SK-N-SH (cell line): ENCODE measurements at regions not wholly inside any gene's neighbourhood (a gene's known extent, or its start where the extent isn't known, plus 50 kb on each side); places are given as distances from the start of the nearest gene placed in this dataset.

ENCODE experiments used
- CTCF ChIA-PET: fragments of 300-600, 350-600 bp; formaldehyde crosslinking; extraction: SDS; loops from one replicate; lab custom pipeline; 2021; lab: Yijun Ruan, JAX
- POLR2A ChIA-PET: fragments of 350-600 bp; sonication (Branson Sonifier 250); formaldehyde crosslinking; extraction: SDS; loops from one replicate; lab custom pipeline; 2020; ENCODE audit warnings: antibody characterized with exemption, inconsistent platforms; lab: Yijun Ruan, JAX
- DNase-seq: peaks from one replicate; pipeline ENCODE4 v3.0.0; 2012
- H2AFZ ChIP-seq: fragments of 200-600 bp; sonication (generic); 2 replicates; pipeline ENCODE4 v1.8.1; 2016; ENCODE audit warnings: antibody characterized with exemption, mild to moderate bottlenecking, low read depth
- H3F3A ChIP-seq: fragments of 200-600 bp; sonication (generic); replicated peaks from 2 replicates; pipeline ENCODE3; 2016; ENCODE audit warnings: antibody characterized with exemption, mild to moderate bottlenecking; ENCODE audit not compliant: insufficient read depth
- H3K27ac ChIP-seq, 2 experiments: fragments of 200-500 bp in 1 of 2; fragments of 200-600 bp in 1 of 2; sonication (Bioruptor generic) in 1 of 2; sonication (generic), shearing (Covaris generic) in 1 of 2; 2 replicates each; pipeline versions ENCODE4 v1.5.1 to v1.6.1; 2014 to 2016; ENCODE audit warnings: low read depth in 2 of 2, inconsistent platforms in 1 of 2, low read length in 1 of 2, mild to moderate bottlenecking in 1 of 2, mixed read lengths in 1 of 2
- H3K27me3 ChIP-seq: fragments of 200-600 bp; sonication (generic), shearing (Covaris generic); 2 replicates; pipeline ENCODE4 v1.6.1; 2016; ENCODE audit warnings: mixed run types; ENCODE audit not compliant: insufficient read depth
- H3K36me3 ChIP-seq, 2 experiments: fragments of 200-500 bp in 1 of 2; fragments of 200-600 bp in 1 of 2; sonication (Bioruptor generic) in 1 of 2; sonication (generic) in 1 of 2; replicated peaks in 1 of 2; 2 replicates each; pipeline versions ENCODE3 to v1.5.1; 2014 to 2016; ENCODE audit warnings: low read length in 1 of 2, mild to moderate bottlenecking in 1 of 2; ENCODE audit not compliant: insufficient read depth in 2 of 2, control insufficient read depth in 1 of 2
- H3K4me1 ChIP-seq, 2 experiments: fragments of 200-500 bp in 1 of 2; fragments of 200-600 bp in 1 of 2; sonication (Bioruptor generic) in 1 of 2; sonication (generic), shearing (Covaris generic) in 1 of 2; 2 replicates each; pipeline versions ENCODE4 v1.5.1 to v1.6.1; 2014 to 2016; ENCODE audit warnings: low read depth in 1 of 2, low read length in 1 of 2, mixed run types in 1 of 2; ENCODE audit not compliant: insufficient read depth in 2 of 2, control insufficient read depth in 1 of 2
- H3K4me2 ChIP-seq: fragments of 200-600 bp; sonication (generic), shearing (Covaris generic); 2 replicates; pipeline ENCODE4 v1.6.1; 2017; ENCODE audit warnings: mixed run types
- H3K4me3 ChIP-seq, 2 experiments: fragments of 200-500 bp in 1 of 2; fragments of 200-600 bp in 1 of 2; sonication (Bioruptor generic) in 1 of 2; sonication (generic), shearing (Covaris generic) in 1 of 2; 2 replicates each; pipeline versions ENCODE4 v1.5.1 to v1.8.1; 2014 to 2016; ENCODE audit warnings: low read depth in 2 of 2, inconsistent platforms in 1 of 2, low read length in 1 of 2, mild to moderate bottlenecking in 1 of 2, mixed read lengths in 1 of 2, moderate library complexity in 1 of 2
- H3K79me2 ChIP-seq: fragments of 200-600 bp; sonication (generic); 2 replicates; pipeline ENCODE4 v1.8.1; 2017; ENCODE audit warnings: mild to moderate bottlenecking; ENCODE audit not compliant: insufficient read depth
- H3K9ac ChIP-seq: fragments of 200-600 bp; sonication (generic); 2 replicates; pipeline ENCODE4 v1.6.1; 2017; ENCODE audit warnings: mixed run types
- H3K9me2 ChIP-seq: fragments of 200-600 bp; sonication (generic); 2 replicates; pipeline ENCODE4 v1.6.1; 2017; ENCODE audit warnings: mixed run types
- H3K9me3 ChIP-seq: fragments of 200-600 bp; sonication (generic); 2 replicates; pipeline ENCODE4 v1.6.1; 2017; ENCODE audit warnings: mixed run types, mild to moderate bottlenecking, moderate library complexity
- H4K20me1 ChIP-seq: fragments of 200-600 bp; sonication (generic); 2 replicates; pipeline ENCODE4 v1.6.1; 2017; ENCODE audit warnings: mild to moderate bottlenecking, mixed run types; ENCODE audit not compliant: insufficient read depth
- ELF1 ChIP-seq: IDR thresholded peaks from 2 replicates; pipeline ENCODE4 v1.4.0; 2012
- EP300 ChIP-seq, 2 experiments: IDR thresholded peaks; 2 replicates each; pipeline versions ENCODE4 v1.4.0 to v1.6.1; 2012; ENCODE audit warnings: borderline replicate concordance in 1 of 2, low read depth in 1 of 2, low read length in 1 of 2
- EZH2phosphoT487 ChIP-seq: fragments of 200-600 bp; sonication (generic); IDR thresholded peaks from 2 replicates; pipeline ENCODE4 v1.6.1; 2017; ENCODE audit warnings: low read depth, mixed run types, mild to moderate bottlenecking, antibody characterized with exemption, moderate library complexity, borderline replicate concordance
- FOSL2 ChIP-seq: IDR thresholded peaks from 2 replicates; pipeline ENCODE4 v1.4.0; 2012; ENCODE audit warnings: low read depth, mild to moderate bottlenecking, moderate library complexity, borderline replicate concordance
- FOXM1 ChIP-seq: IDR thresholded peaks from 2 replicates; pipeline ENCODE4 v1.4.0; 2012; ENCODE audit warnings: low read depth, mild to moderate bottlenecking
- GABPA ChIP-seq: IDR thresholded peaks from 2 replicates; pipeline ENCODE4 v1.4.0; 2012; ENCODE audit warnings: low read depth, mild to moderate bottlenecking
- GATA2 ChIP-seq: sonication (generic); formaldehyde crosslinking; IDR thresholded peaks from 2 replicates; pipeline ENCODE4 v1.5.0; 2020; ENCODE audit warnings: mild to moderate bottlenecking, missing genetic modification reagents
- JUND ChIP-seq: IDR thresholded peaks from 2 replicates; pipeline ENCODE4 v1.4.0; 2012
- MEF2A ChIP-seq: IDR thresholded peaks from 2 replicates; pipeline ENCODE4 v1.4.0; 2012; ENCODE audit warnings: low read depth, borderline replicate concordance
- MXI1 ChIP-seq: IDR thresholded peaks from 2 replicates; pipeline ENCODE4 v1.6.1; 2012; ENCODE audit warnings: mild to moderate bottlenecking, low read depth, low read length, improper control_type of control experiment
- NFIC ChIP-seq: IDR thresholded peaks from 2 replicates; pipeline ENCODE4 v1.4.0; 2012; ENCODE audit warnings: borderline replicate concordance
- POLR2AphosphoS5 ChIP-seq: IDR thresholded peaks from 2 replicates; pipeline ENCODE4 v1.6.1; 2012; ENCODE audit warnings: low read depth, low read length
- RAD21 ChIP-seq: IDR thresholded peaks from 2 replicates; pipeline ENCODE4 v1.6.1; 2012; ENCODE audit warnings: mild to moderate bottlenecking, low read length
- RCOR1 ChIP-seq: fragments of 150-350 bp; IDR thresholded peaks from 2 replicates; pipeline ENCODE4 v1.6.1; 2017; ENCODE audit warnings: antibody characterized with exemption, low read length
- TAF1 ChIP-seq: IDR thresholded peaks from 2 replicates; pipeline ENCODE4 v1.6.1; 2012; ENCODE audit warnings: low read depth, mild to moderate bottlenecking, low read length, moderate library complexity, borderline replicate concordance
- TEAD4 ChIP-seq: IDR thresholded peaks from 2 replicates; pipeline ENCODE4 v1.4.0; 2012; ENCODE audit warnings: mild to moderate bottlenecking, borderline replicate concordance; ENCODE audit not compliant: insufficient read depth
- USF1 ChIP-seq: IDR thresholded peaks from 2 replicates; pipeline ENCODE4 v1.4.0; 2012; ENCODE audit warnings: low read depth, borderline replicate concordance
- USF2 ChIP-seq: fragments of 150-350 bp; IDR thresholded peaks from 2 replicates; pipeline ENCODE4 v1.6.1; 2017; ENCODE audit warnings: antibody characterized with exemption, low read length, low read depth, borderline replicate concordance
- WGBS: methylation state at CpG from one replicate; pipeline ENCODE4 v1.1.6; 2017; ENCODE audit warnings: low lambda C conversion rate; 5-methylcytosine and 5-hydroxymethylcytosine counted together
- TF ChIP-seq, protein P1 (sequence below): fragments of 200-600 bp; sonication (generic); IDR thresholded peaks from 2 replicates; pipeline ENCODE4 v1.6.1; 2017; ENCODE audit warnings: antibody characterized with exemption, mild to moderate bottlenecking, moderate library complexity
- TF ChIP-seq, protein P2 (sequence below): IDR thresholded peaks from 2 replicates; pipeline ENCODE4 v1.4.0; 2012; ENCODE audit warnings: low read depth, borderline replicate concordance

GRCh38 chr4:166277401-166277800 lies 404.4 kb downstream of the TLL1 start:
- ChIA-PET POLR2A (no interaction called here), CTCF (no interaction called here)
- 9% methylated on average over 1 of the region's 1 CpG for WGBS

DNA sequence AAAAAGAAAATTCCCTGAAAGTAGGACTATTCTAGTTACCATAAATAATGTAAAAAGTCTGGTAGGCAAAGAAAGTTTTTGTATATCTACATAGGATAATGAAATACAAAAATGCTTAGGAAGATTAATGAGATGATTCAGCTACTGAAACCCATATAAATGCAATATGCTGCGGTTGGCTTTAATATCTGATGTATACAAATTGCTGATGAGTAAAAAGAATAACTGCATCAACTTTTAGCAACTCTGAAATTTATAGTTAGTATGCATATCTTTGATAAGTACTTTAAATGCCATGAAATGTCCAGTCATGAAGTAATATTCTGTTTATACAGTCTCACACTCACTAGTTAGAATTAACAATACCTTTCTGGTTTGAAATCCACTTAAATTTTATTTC lies 404.8 kb downstream of the TLL1 start:
- POLR2A ChIA-PET = no interaction called here
- Histone ChIP-seq H3K4me1 (no peaks in the 10 kb centered on the region; a peak in 1 of 4 replicates), H3K9ac (no peak overlapping the region), H3K9me3 (no peaks in the 10 kb centered on the region), H3F3A (peaks cover 8% of the 10 kb centered on the region), H3K4me2 (peak overlapping the region; percentile 26; the same call in 1 of the 2 replicates), H3K79me2 (no peaks in the 10 kb centered on the region), H2AFZ (0 out of 2 replicates have a peak overlapping the region, but pooled peaks have one; percentile 32), H4K20me1 (no peaks in the 10 kb centered on the region), H3K27me3 (no peaks in the 10 kb centered on the region), H3K27ac (0 out of 4 replicates have a peak overlapping the region, but pooled peaks of 1 of the 2 experiments have one; percentile 17), H3K36me3 (no peaks in the 10 kb centered on the region), H3K9me2 (no peaks in the 10 kb centered on the region), H3K4me3 (no peak overlapping the region)
- no peak for DNase-seq
- 45% methylated on average over 1 of the region's 1 CpG for WGBS
- CTCF ChIA-PET = no interaction called here
- no peak for TF ChIP-seq USF1
- no peak for TF ChIP-seq JUND
- no peak for TF ChIP-seq ELF1
- no peak for TF ChIP-seq RCOR1
- no peak for TF ChIP-seq MEF2A
- no peak for TF ChIP-seq FOXM1
- TF ChIP-seq, protein P1, sequence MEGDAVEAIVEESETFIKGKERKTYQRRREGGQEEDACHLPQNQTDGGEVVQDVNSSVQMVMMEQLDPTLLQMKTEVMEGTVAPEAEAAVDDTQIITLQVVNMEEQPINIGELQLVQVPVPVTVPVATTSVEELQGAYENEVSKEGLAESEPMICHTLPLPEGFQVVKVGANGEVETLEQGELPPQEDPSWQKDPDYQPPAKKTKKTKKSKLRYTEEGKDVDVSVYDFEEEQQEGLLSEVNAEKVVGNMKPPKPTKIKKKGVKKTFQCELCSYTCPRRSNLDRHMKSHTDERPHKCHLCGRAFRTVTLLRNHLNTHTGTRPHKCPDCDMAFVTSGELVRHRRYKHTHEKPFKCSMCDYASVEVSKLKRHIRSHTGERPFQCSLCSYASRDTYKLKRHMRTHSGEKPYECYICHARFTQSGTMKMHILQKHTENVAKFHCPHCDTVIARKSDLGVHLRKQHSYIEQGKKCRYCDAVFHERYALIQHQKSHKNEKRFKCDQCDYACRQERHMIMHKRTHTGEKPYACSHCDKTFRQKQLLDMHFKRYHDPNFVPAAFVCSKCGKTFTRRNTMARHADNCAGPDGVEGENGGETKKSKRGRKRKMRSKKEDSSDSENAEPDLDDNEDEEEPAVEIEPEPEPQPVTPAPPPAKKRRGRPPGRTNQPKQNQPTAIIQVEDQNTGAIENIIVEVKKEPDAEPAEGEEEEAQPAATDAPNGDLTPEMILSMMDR = no peak
- TF ChIP-seq FOSL2 = no peak
- no peak for TF ChIP-seq NFIC
- no peak for TF ChIP-seq EZH2phosphoT487
- no peak for TF ChIP-seq TAF1
- TF ChIP-seq EP300 (IDR thresholded peaks at IDR 0.05; ENCODE audit: borderline replicate concordance in 1 of 2, low read depth in 1 of 2, low read length in 1 of 2) = no peak
- no peak for TF ChIP-seq GABPA
- no peak for TF ChIP-seq TEAD4
- TF ChIP-seq GATA2 (CRISPR knock-in tag) = no peak
- no peak for TF ChIP-seq MXI1

More at GRCh38 chr4:166277401-166277800, 404.4 kb downstream of the TLL1 start:
- Histone ChIP-seq H4K20me1 (no peaks in the 10 kb centered on the region), H3F3A (peaks cover 8% of the 10 kb centered on the region), H3K79me2 (no peaks in the 10 kb centered on the region), H3K36me3 (no peaks in the 10 kb centered on the region), H3K9ac (no peak overlapping the region), H3K4me1 (no peaks in the 10 kb centered on the region; a peak in 1 of 4 replicates), H3K9me2 (no peaks in the 10 kb centered on the region), H3K27ac (0 out of 4 replicates have a peak overlapping the region, but pooled peaks of 1 of the 2 experiments have one; percentile 17), H3K9me3 (no peaks in the 10 kb centered on the region), H3K4me2 (peak overlapping the region; percentile 26; the same call in 1 of the 2 replicates), H3K4me3 (no peak overlapping the region), H3K27me3 (no peaks in the 10 kb centered on the region), H2AFZ (0 out of 2 replicates have a peak overlapping the region, but pooled peaks have one; percentile 32)
- DNase-seq = no peak
- TF ChIP-seq FOSL2 (peak; percentile 26; the same call in 1 of the 2 replicates), GABPA (no peak), TEAD4 (no peak; the same call in 1 of the 2 replicates), USF2 (no peak), RAD21 (no peak), POLR2AphosphoS5 (no peak), JUND (no peak)
- TF ChIP-seq, protein P2, sequence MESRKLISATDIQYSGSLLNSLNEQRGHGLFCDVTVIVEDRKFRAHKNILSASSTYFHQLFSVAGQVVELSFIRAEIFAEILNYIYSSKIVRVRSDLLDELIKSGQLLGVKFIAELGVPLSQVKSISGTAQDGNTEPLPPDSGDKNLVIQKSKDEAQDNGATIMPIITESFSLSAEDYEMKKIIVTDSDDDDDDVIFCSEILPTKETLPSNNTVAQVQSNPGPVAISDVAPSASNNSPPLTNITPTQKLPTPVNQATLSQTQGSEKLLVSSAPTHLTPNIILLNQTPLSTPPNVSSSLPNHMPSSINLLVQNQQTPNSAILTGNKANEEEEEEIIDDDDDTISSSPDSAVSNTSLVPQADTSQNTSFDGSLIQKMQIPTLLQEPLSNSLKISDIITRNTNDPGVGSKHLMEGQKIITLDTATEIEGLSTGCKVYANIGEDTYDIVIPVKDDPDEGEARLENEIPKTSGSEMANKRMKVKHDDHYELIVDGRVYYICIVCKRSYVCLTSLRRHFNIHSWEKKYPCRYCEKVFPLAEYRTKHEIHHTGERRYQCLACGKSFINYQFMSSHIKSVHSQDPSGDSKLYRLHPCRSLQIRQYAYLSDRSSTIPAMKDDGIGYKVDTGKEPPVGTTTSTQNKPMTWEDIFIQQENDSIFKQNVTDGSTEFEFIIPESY = no peak
